SK-N-MC (cell line): ENCODE measurements at regions not wholly inside any gene's neighbourhood (a gene's known extent, or its start where the extent isn't known, plus 50 kb on each side); places are given as distances from the start of the nearest gene placed in this dataset.

Source experiments
- EZH2 ChIP-seq: fragments of 200-600 bp; sonication (generic); IDR thresholded peaks from one replicate; pipeline ENCODE4 v1.6.1; 2017; ENCODE audit warnings: antibody characterized with exemption
- FOXP2 ChIP-seq: optimal IDR thresholded peaks from 2 replicates; pipeline ENCODE3; 2011; ENCODE audit warnings: mild to moderate bottlenecking, moderate library complexity; ENCODE audit not compliant: insufficient read depth; ENCODE audit errors: extremely low read length, control extremely low read depth

DNA sequence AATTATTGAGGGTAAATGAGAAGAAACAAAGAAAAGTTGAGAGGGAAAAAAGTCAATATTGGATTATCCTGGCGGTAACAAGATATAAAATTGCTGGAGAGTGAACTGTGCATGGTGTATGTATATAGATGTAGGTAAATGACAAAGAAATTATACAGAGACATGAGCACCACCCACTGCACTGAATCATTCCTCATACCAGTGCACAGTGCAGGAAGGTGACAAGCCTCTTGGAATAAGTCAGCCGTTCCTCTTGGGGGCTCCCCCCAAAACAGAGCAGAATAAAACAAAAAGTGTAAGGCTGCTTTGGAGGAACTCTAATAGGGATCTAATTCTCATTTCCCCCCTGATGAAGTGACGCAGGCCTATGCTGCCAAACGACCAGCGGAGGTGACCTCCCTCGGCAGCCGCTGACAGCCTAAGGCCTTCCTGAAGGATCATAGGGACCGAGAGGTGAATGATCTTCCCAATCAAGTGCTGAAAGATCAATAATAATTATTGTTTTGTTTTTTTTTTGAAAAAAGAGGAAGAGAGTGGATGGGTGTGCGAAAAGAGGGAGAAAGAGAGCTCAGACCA, 245.0 kb downstream of the PSAT1 start:
- TF ChIP-seq FOXP2 (no peak), EZH2 (no peak)
